Superior temporal gyrus (tissue), 1 donor: ENCODE measurements at regions not wholly inside any gene's neighbourhood (a gene's known extent, or its start where the extent isn't known, plus 50 kb on each side); places are given as distances from the start of the nearest gene placed in this dataset.
"Not testable (repeated sequence)": the region's sequence is repeated elsewhere in the genome, so short reads cannot be mapped to it uniquely, and the experiment has no call there.

Experiments used
- DNase-seq: peaks from one replicate; pipeline ENCODE4 v3.0.0-alpha.2; 2016; ENCODE audit errors: extremely low spot score

DNA sequence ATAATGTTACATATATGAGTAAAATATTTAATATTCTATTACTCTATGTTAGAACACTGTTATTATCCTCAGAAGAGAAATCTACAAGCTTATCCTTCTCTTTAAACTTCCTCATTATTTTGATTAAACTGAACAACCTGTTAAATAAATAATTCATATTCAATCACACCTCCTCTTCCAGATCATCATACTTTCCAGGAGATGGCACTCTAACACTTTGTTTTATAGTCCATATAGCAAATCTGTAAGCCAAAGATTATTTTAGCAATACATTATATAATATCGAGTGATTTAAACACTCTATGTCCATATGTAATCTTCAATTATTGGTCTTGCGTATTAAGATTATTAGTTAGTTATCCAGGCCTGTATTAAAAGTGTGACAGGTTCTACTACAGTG, 694.1 kb downstream of the ANKRD7 start:
- no peak for DNase-seq

DNA sequence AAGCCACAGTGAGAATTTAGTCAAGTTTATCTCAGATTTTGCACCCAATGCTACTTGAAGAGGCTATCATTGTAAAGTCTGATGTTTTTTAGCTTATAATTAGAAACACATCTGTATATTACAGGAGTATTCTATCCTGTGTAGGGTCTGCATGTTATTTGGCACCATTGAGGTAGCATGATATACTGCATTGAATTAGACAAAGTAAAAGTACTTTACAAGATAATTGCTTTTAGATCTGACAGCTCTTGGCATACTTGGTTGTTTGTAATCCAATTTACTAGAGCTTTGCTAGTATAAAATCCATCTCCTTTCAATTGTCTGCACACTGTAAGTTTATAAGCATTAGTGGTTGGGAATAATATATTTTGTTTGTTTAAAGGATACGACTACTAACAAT, 714.3 kb downstream of the ANKRD7 start:
- no peak for DNase-seq

DNA sequence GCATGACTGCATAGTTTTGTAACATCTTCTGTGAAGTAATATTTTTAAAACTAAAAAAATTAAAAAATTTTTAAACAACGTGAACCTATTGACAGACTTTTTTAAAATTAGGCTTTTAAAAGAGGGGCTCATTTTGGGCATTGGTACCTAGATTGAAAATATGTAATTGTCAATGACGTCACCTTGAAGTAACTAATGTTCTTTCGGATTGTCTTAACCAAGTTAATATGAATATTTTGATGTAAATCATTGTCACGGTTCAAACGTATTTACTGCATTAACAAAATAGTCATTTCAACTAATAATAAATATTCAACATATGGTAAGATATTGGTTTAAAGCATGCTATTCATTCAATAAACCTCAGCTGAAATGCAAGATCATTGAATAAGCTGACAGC, 719.8 kb downstream of the ANKRD7 start:
- DNase-seq, result no peak

DNA sequence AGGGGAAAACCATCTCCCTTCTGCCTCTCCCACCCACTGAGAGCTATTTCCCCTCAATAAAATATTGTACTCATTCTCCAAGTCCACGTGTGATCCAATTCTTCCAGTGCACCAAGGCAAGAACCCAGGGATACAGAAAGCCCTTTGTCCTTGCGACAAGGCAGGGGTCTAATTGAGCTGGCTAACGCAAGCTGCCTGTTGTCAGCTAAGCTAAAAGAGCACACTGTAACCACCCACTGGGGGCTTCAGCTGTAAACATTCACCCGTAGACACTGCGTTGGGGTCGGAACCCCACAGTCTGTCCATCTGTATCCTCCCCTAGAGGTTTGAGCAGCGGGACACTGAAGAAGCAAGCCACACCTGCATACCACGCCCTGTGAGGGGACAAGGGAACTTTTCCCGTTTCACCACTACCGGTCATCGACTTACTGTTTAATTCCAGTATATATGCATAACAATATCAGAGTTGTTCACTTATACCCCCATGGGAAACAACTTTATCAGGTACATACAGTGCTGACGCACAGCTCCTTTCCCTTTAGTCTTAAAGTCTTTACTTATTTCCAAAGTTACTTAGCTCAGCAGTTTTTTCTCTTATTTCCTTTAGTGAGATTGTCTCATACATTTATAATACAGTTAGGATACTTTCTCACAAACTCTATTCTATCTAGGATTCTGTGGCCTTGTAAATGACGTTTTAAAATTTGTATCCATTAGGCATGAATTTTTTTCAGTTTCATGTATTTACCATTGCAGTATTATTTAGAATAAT, 721.6 kb downstream of the ANKRD7 start:
- DNase-seq, result no peak

DNA sequence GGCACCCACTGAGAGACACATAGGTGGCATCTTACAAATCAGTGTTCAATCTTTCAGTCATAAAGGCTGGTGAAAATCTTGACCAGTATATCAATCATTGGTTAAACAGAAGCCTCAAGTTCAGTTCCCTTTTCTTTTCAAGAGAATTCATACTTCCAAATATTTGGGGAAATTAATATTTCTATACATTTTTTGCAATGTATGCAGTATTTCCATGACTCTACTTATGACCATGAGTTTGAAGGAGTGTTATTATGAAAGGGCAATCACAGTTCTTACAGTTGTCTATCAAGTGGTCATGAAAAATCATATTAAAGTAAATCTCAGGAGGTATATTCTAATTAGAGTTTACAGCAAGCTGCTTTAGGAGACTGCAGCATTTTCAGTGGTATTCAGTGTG, 724.0 kb downstream of the ANKRD7 start:
- no peak for DNase-seq

DNA sequence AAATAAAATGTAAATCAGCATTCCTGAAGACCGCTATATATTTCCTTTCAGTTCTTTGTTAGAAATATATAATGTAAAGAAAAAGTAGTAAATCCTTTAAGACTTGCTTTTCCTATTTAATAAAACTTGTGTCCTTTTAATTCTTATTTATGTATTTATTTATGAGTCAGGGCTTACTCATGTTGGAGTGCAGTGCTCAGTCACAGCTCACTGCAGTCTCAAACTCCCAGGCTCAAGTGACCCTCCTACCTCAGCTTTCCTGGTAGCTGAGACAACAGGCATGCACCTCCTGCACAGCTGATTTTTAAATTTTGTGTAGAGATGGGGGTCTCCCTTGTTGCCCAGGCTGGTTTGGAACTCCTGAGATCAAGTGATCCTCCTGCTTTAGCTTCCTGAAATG, 724.5 kb downstream of the ANKRD7 start:
- no peak for DNase-seq

DNA sequence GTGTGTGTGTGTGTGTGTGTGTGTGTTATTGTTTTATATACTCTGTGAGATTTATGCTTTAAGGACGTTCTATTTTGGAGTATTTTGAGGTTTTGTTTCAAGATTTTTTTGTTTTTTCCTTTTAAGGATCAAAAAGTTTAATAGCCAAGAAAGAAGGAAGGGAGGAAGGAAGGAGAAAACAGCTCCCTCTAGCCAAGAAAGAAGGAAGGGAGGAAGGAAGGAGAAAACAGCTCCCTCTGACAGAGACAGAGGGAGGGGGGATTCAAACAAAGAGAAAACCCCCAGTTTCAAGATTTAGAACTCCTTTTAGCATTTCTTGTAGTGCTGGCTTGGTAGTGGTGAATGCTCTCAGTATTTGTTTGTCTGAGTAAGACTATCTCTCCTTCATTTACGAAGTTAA, 731.8 kb downstream of the ANKRD7 start:
- DNase-seq, result not testable (repeated sequence)

DNA sequence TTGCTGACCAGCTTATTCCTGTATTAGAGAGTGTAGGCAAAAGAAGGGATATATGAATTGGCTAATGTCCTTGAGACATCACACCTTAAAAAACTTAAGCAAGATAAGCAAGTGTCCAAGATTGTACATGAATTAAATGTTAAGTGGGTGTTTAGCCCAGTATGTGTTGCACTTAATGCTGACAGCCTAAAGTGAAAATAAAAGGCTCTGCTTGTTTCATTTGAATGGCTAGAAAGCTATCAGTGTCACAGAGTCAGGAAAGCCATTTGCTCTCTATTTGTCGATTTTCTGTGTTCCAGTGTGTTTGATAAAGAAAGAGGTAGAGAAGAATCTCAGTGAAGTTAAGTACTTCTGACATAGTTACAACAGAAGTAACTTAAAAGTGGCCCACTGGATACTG, 744.9 kb downstream of the ANKRD7 start:
- no peak for DNase-seq

DNA sequence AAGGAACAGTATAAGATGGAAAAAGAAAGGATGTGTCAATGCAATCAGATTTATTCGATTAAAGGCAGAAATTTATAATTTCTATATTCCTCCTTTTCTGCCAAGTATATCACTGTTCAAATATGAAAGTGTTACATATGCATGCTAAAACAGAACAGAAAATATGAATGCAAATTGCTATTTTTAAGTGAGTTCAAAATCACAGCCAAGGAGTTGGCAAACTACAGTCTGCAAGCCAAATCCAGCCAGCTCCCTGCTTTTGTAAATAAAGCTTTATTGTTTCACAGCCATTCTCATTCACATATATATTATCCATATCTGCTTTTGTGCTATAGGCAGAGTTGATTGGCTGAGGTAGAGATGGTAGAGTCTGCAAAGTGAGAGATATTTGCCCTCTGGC, 747.2 kb downstream of the ANKRD7 start:
- no peak for DNase-seq

DNA sequence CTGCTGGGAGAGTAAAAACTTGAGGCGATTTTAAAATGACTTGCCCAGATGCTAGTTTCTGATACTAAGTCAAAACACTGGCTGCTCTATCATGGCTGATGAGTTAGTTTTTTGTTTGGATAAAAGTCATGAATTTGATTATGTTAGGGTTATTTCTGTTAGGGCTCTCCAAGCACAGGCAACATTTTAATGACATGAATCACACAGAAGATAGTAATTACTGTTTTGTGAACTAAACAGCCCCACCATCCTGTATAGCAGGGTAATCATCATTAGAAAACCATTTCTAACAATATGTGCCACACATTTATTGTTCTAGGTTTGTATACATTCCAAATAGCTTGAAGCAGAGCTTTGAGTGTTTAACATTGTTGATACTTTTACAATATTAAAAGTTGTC, 750.3 kb downstream of the ANKRD7 start:
- no peak for DNase-seq

DNA sequence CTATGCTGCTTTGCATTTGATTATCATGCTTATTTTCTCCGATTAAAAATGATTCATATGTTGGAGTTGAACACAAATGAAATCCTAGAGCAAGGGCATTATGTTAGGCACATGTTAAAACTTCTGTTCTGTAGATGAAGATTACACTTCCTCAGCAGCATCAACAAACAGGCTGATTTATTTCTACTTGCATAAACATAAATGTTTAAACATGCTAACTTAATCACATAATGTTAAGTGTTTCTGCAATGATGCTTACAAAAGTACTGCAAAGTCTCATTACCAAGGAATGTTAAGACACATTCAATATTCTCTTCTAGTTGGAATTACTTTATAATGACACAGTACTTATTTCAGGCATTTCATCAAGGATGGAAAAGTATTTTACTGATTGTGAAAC, 770.8 kb downstream of the ANKRD7 start:
- DNase-seq, result no peak

DNA sequence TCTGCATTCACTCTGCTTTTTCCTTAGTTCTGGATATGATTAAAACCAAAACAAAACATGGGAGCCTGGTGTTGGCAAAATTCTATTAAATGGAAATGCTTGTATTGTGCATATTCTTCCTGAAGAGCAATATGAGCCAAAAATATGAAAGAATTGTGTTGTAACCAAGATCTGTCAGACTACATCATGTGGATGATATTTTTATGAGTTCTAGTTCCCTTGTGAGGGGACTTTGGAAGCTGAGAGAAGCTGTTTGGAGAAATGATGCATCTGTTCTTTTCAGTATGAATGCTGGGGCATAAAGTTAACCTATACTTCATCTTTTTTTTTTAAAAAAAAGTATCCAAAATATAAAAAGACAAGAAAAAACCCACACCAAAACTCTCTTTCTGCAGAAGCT, 782.7 kb downstream of the ANKRD7 start:
- DNase-seq, result no peak

DNA sequence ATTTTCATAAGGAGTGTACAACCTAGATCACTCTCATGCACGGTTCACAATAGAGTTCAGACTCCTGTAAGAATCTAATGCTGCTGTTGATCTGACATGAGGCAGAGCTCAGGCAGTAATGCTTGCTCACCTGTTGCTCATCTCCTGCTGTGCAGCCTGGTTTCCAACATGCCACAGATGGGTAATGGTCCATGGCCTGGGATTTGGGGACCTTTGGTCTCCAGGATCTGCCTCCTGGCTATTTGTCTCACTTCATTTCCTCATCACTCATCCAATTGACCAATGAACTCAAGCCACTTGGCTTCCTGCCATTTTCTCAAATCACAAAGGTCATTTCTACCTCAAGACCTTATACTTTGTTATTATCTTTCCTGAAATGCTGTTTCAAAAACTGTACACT, 786.1 kb downstream of the ANKRD7 start:
- no peak for DNase-seq

DNA sequence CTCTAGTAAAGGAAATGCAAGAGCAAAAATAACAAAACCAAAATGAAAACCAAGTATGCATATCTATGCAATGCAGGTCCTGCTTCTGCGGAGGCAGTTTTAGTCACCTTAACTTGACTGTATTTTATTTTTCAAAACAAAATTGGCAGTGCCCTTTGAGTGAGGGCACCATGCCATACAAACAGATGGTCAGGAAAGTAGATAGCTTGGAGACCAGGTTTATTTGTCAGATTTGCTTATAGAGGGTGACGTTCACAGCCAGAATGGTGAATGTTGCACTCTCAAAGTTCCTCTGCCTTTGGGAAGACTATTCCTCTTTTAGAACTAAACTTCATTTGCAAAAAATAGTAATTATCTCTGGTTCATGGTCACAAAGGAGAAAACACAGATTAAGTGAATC, 801.9 kb downstream of the ANKRD7 start:
- DNase-seq, result no peak

DNA sequence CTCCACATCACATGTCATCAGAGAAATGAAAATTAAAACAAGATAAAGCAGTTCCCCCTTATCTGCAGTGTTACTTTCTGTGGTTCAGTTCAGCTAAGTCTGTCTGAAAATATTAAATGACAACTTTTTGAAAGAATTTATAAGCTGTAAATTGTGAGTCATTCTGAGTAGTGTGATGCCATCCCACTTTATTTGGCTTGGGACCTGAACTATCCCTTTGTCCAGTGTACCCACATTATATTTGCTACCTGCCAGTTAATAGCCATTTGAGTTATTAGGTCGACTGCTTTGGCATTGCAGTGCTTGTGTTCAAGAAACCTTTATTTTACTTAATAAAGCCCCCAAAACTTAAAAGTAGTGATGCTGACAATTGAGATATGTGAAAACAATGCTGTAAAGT, 804.2 kb downstream of the ANKRD7 start:
- no peak for DNase-seq

DNA sequence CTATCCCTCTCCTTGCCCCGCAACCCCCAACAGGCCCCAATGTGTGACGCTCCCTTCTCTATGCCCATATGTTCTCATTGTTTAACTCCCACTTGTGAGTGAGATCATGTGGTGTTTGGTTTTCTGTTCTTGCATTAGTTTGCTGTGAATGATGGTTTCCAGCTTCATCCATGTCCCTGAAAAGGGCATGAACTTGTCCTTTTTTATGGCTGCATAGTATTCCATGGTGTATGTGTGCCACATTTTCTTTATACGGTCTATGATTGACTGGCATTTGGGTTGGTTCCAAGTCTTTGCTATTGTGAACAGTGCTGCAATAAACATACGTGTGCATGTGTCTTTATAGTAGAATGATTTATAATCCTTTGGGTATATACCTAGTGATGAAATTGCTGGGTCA, 807.6 kb downstream of the ANKRD7 start:
- DNase-seq, result not testable (repeated sequence)

DNA sequence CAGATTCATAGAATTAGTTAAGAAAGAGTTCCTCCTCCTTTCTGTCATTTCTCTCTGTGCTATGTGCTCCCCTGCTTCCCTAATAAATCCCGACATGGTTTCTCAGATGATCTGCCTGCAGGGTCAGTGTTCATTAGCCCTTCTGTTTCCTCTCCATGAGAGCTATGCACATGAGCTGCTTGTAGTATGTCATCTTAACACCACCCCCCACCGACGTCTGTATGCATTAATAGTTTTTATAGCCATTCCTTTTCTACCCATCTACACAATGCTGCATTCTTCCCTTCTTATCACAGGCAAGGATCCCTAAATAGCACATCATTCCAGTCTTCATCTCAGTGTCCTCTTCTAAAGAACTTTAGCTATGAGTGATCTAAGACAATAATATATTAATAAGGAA, 809.1 kb downstream of the ANKRD7 start:
- no peak for DNase-seq

DNA sequence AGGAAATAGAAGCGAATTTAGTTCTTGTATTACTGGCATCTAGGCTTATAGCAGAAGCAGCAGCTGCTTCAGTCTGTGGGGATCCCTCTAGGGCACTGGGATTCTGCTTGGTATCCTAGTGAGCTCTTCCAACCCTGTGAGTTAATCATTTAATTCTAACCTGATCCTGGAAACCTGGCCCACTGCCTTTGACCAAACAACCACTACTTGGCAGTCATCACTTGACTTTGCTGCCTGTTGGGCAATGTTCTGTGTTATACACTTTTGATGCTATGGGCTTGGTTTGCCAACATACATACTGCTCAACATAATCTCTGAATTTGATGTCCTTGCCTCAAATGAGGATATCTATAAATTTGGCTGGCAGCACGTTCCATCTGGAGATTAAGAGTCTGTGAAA, 813.4 kb downstream of the ANKRD7 start:
- no peak for DNase-seq

DNA sequence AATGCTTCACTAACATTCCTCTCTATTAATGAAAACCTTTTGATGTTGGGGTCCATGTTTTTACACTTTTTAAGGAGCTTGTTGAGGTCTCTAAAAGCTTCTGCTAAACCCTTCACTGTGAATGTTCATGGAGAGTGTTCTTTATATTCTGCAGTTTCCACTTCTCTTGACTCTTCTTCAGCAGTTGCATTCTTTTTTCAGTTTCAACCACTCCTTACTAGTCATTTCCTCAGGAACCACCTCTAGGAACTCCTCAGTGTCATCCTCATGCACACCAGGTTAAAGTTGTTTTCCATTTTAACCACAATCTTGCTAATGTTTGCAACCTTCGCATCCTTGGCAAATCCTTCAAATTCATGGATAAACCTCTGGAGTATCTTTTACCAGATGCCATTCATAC, 821.6 kb downstream of the ANKRD7 start:
- no peak for DNase-seq

DNA sequence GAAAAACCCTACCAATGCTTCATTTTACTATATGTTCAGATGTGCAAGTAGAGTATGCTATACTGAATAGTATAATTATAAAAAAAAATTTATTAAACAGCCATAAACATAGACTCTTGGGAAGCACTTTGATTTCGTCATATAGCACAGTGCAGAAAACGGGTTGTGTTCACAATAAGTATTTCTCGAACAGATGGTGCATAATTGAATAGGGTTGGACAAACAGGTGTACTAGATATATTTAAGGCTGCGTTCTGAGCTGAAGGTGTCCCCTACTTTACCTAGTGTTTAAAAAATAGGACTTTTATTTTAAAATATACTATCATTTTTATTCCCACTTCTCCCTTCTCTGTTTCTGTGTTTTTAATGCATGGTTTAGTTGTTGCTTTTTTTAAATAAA, 841.5 kb downstream of the ANKRD7 start:
- DNase-seq, result no peak

DNA sequence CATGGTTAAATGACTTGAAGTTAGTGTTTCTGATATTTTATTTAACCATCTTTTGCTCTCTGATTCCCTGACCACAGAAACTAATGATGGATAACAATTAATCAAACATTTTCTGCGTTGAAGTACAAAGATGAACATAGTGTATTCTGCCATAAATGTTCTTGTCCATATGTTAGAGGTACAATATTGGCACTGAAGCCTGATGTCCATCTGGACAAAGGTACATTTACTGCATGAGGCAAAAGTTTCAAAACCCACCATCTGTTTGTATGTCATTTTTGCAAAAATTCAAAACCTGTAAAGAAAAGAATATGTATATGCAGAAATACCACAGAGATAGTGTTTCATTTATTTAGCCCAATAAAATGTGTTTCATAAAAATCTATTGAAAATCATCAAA, 861.5 kb downstream of the ANKRD7 start:
- no peak for DNase-seq

DNA sequence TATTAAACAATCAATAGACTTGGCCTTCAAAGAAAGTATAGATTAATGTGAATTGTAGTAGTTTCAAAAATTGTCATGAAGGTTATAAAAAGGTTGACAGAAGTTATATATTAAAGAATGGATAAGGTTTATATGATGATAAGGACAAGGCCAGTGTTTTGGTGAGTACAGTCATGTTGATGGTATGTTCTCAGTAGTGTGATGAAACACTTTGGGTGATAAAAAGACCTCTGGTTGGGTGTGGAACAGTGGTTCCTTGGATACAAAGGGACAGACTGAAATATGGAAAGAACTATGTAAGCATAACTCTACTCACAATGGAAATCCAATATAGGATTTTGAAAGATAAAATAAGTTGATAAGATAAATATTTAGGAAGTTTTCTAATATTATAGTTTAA, 866.3 kb downstream of the ANKRD7 start:
- no peak for DNase-seq

DNA sequence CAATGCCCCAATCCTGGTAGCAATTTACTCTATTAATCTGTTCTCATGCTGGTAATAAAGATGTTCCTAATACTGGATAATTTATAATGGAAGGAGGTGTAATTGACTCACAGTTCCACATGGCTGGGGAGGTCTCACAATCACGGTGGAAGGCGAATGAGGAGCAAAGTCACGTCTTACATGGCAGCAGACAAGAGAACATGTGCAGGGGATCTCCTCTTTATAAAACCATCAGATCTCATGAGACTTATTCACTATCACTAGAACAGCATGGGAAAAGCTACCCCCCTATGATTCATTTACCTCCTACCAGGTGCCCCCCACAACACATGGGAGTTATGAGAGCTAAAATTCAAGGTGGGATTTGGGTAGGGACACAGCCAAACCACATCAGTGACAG, 872.2 kb downstream of the ANKRD7 start:
- DNase-seq, result no peak

DNA sequence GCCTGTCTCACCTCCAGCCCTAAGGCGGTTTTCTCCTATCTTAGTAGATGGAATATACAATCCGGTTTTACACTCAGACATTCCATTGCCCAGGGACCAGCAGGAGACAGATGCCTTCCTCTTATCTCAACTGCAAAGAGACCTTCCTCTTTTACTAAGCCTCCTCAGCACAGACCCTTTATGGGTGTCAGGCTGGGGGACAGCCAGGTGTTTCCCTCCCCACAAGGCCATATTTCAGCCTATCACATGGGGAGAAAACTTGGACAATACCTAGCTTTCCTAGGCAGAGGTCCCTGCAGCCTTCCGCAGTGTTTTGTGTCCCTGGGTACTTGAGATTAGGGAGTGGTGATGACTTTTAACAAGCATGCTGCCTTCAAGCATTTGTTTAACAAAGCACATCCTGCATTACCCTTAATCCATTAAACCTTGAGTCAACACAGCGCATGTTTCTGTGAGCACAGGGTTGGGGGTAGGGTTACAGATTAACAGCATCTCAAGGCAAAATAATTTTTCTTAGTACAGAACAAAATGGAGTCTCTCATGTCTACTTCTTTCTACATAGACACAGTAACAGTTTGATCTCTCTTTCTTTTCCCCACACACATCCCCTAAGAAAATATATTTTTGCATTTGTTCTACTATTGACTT, 876.2 kb downstream of the ANKRD7 start:
- DNase-seq, result not testable (repeated sequence)
